ENCODE measurements at regions not wholly inside any gene's neighbourhood (a gene's known extent, or its start where the extent isn't known, plus 50 kb on each side); places are given as distances from the start of the nearest gene placed in this dataset.

DNA sequence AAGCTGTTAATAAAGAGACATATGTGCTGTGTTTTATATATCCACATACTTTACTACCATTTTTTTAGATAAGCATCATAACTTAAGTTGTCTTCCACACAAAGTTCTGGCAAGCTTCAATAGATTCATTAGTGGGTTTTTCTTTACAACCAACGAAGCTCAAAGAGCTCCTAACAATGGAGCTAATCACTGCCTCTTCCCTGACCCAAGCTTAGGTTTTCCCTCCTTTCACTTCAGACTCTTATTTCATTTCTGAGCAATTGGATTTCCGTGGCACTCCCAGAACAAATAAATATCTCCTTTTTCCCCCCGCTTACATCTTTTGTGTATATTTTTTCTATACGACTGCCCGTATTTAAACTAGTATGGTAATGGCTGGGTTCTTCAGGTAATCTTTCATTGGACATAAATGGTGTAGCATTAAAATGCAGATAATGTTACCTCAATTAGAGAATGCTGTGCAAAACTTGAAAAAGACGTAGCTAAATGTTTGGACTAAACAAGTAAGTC, 275.5 kb upstream of the TMEM161B start:
- TF ChIP-seq, protein P1, sequence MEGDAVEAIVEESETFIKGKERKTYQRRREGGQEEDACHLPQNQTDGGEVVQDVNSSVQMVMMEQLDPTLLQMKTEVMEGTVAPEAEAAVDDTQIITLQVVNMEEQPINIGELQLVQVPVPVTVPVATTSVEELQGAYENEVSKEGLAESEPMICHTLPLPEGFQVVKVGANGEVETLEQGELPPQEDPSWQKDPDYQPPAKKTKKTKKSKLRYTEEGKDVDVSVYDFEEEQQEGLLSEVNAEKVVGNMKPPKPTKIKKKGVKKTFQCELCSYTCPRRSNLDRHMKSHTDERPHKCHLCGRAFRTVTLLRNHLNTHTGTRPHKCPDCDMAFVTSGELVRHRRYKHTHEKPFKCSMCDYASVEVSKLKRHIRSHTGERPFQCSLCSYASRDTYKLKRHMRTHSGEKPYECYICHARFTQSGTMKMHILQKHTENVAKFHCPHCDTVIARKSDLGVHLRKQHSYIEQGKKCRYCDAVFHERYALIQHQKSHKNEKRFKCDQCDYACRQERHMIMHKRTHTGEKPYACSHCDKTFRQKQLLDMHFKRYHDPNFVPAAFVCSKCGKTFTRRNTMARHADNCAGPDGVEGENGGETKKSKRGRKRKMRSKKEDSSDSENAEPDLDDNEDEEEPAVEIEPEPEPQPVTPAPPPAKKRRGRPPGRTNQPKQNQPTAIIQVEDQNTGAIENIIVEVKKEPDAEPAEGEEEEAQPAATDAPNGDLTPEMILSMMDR (IDR thresholded peaks at IDR 0.05; ENCODE audit: borderline replicate concordance, extremely low read depth, low read length, poor library complexity, severe bottlenecking) = no peak
- no peak for TF ChIP-seq EZH2 (IDR thresholded peaks at IDR 0.05; ENCODE audit: borderline replicate concordance, low read depth, low read length, severe bottlenecking)

All from DND-41 (cell line).